ENCODE measurements at regions not wholly inside any gene's neighbourhood (a gene's known extent, or its start where the extent isn't known, plus 50 kb on each side); places are given as distances from the start of the nearest gene placed in this dataset.
A peak's percentile ranks its signal among the peaks of the same experiment; 100 is the strongest.
"Not testable (repeated sequence)": the region's sequence is repeated elsewhere in the genome, so short reads cannot be mapped to it uniquely, and the experiment has no call there.

- DNase-seq: peak in 1 of 2 donors; percentile 10
These were observed 186.6 kb upstream of the OTX2 start for GRCh38 chr14:56996721-56997399.

GRCh38 chr14:56995010-56995409 is 184.7 kb upstream of the OTX2 start:
- no peak for DNase-seq

GRCh38 chr14:56992332-56992820 is 182.1 kb upstream of the OTX2 start:
- DNase-seq: no peak

GRCh38 chr14:56990991-56991627 is 180.8 kb upstream of the OTX2 start:
- not testable (repeated sequence) for DNase-seq

GRCh38 chr14:56989359-56989758 is 179.1 kb upstream of the OTX2 start:
- DNase-seq: no peak

- no peak for DNase-seq
These were observed 169.7 kb upstream of the OTX2 start for GRCh38 chr14:56979936-56980335.

- no peak for DNase-seq
These were observed 165.9 kb upstream of the OTX2 start for GRCh38 chr14:56976211-56976610.

- no peak for DNase-seq
These were observed 165.2 kb upstream of the OTX2 start for GRCh38 chr14:56975521-56975920.

GRCh38 chr14:56972948-56973347 is 162.7 kb upstream of the OTX2 start:
- no peak for DNase-seq

- no peak for DNase-seq
These were observed 154.6 kb upstream of the OTX2 start for GRCh38 chr14:56964895-56965294.

GRCh38 chr14:56963381-56963780 is 153.1 kb upstream of the OTX2 start:
- DNase-seq: no peak

GRCh38 chr14:56962444-56963080 is 152.3 kb upstream of the OTX2 start:
- no peak for DNase-seq

GRCh38 chr14:56959869-56960268 is 149.6 kb upstream of the OTX2 start:
- DNase-seq: no peak

GRCh38 chr14:56959121-56959520 is 148.8 kb upstream of the OTX2 start:
- no peak for DNase-seq

GRCh38 chr14:56956182-56956581 is 145.9 kb upstream of the OTX2 start:
- no peak for DNase-seq

- no peak for DNase-seq
These were observed 145.5 kb upstream of the OTX2 start for GRCh38 chr14:56955745-56956144.

GRCh38 chr14:56953884-56954283 is 143.6 kb upstream of the OTX2 start:
- DNase-seq: no peak

GRCh38 chr14:56952766-56953473 is 142.6 kb upstream of the OTX2 start:
- DNase-seq: no peak

- DNase-seq: peak; percentile 2 to 7
These were observed 139.5 kb upstream of the OTX2 start for GRCh38 chr14:56949828-56950227.

- no peak for DNase-seq
These were observed 135.0 kb upstream of the OTX2 start for GRCh38 chr14:56945291-56945690.

GRCh38 chr14:56944397-56944796 is 134.1 kb upstream of the OTX2 start:
- DNase-seq: no peak

GRCh38 chr14:56933446-56933845 is 123.2 kb upstream of the OTX2 start:
- DNase-seq: no peak

Measured in right lung (tissue), 2 donors.